Mucosa of stomach (tissue), 1 donor: ENCODE measurements at regions not wholly inside any gene's neighbourhood (a gene's known extent, or its start where the extent isn't known, plus 50 kb on each side); places are given as distances from the start of the nearest gene placed in this dataset.

Experiments
- H3K27me3 ChIP-seq: one replicate; pipeline ENCODE4 v1.7.0; 2013; ENCODE audit warnings: mild to moderate bottlenecking, low read length; ENCODE audit not compliant: control insufficient read depth, insufficient read depth
- H3K36me3 ChIP-seq: one replicate; pipeline ENCODE4 v1.7.0; 2013; ENCODE audit warnings: low read length; ENCODE audit not compliant: control insufficient read depth, insufficient read depth
- H3K4me1 ChIP-seq: one replicate; pipeline ENCODE4 v1.7.0; 2013; ENCODE audit warnings: mild to moderate bottlenecking, low read length; ENCODE audit not compliant: control insufficient read depth, insufficient read depth
- H3K4me3 ChIP-seq: one replicate; pipeline ENCODE4 v1.7.0; 2013; ENCODE audit warnings: low read length
- H3K9ac ChIP-seq: one replicate; pipeline ENCODE4 v1.7.0; 2013; ENCODE audit warnings: mild to moderate bottlenecking, low read length, moderate library complexity
- H3K9me3 ChIP-seq: one replicate; pipeline ENCODE4 v1.7.0; 2013; ENCODE audit warnings: mild to moderate bottlenecking, low read length, moderate library complexity; ENCODE audit not compliant: control insufficient read depth
- donor health status: Pancreatic carcinoma.

DNA sequence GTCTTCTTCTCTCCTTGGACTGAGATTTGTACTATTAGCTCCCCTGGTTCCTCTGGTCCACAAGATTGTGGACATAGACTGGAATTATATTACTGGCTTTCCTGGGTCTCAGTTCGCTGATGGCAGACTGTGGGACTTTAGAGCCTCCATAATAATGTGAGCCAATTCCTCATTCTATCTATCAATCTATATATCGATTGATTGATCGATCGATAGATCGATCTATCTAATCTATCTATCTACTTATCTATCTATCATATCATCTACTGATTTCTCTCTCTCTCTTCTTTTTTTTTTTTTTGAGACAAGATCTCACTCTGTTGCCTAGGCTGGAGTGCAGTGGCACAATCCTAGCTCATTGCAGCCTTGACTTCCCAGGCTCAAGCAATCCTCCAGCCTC is 51.5 kb upstream of the DDR1 start:
- H3K4me1 ChIP-seq = peaks cover 11% of the 10 kb centered on the region

DNA sequence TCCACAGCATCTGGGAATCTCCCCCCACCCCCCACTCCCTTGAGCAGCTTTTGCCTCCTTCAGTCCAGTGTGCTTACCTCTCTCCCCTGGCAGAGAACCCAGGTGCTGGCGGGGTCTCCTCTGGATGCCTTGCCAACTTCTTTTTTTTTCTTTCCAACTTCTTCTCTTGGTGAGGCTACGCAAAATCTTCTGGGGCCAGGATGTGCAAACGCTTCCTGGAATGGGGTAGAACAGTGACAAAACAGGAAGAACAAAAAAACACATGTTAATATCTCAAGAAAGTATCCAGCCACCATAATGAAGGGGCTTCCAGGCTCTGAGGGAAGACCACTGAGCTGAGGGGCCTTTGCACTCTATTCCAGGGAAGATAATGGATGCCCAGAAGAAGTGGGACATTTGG is 53.9 kb upstream of the DDR1 start:
- Histone ChIP-seq H3K9me3 (no peaks in the 10 kb centered on the region), H3K9ac (no peak overlapping the region), H3K4me3 (no peak overlapping the region), H3K27me3 (no peaks in the 10 kb centered on the region), H3K4me1 (peaks cover 23% of the 10 kb centered on the region), H3K36me3 (no peaks in the 10 kb centered on the region)

More for the DNA sequence above, 51.5 kb upstream of the DDR1 start:
- Histone ChIP-seq H3K4me3 (no peak overlapping the region), H3K9me3 (no peaks in the 10 kb centered on the region), H3K9ac (no peak overlapping the region), H3K36me3 (no peaks in the 10 kb centered on the region), H3K27me3 (no peaks in the 10 kb centered on the region)

DNA sequence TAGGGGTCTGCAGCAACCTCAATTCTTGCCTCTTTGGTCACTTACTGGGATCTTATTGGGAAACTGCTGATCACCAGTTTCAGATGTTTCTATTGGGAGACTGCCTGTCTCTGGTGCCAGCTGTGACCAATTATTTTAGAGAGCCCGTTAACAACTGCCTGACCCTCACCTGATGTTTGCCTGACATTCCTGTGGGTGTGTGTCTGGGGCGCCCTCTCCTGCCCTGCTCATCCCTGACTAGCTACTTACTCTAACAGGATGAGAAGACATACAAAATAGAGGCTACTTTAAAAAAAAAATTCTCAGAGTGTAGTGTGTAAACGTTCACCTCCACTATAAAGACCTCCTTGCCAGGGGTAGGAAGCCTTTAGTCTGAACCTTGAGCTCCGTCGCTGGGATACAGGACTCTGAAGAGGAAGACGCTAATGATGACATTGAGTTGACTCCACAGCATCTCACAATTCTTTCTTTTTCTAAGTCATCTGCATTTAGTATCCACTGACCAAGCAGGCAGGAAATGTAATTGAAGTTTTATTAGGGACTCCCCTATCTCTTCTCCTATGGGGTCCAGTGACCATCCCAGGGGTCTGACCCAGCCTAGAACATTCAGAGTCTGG is 54.6 kb upstream of the DDR1 start:
- Histone ChIP-seq H3K9me3 (no peaks in the 10 kb centered on the region), H3K27me3 (no peaks in the 10 kb centered on the region), H3K36me3 (no peaks in the 10 kb centered on the region), H3K4me3 (no peak overlapping the region), H3K9ac (no peak overlapping the region), H3K4me1 (peaks cover 23% of the 10 kb centered on the region)

- Histone ChIP-seq H3K4me3 (no peak overlapping the region), H3K27me3 (no peaks in the 10 kb centered on the region), H3K4me1 (peaks cover 28% of the 10 kb centered on the region), H3K9ac (peak overlapping the region; percentile 22), H3K9me3 (no peaks in the 10 kb centered on the region), H3K36me3 (no peaks in the 10 kb centered on the region)
Observed at GRCh38 chr6:30829033-30829432, 55.3 kb upstream of the DDR1 start.

- H3K36me3 ChIP-seq = no peaks in the 10 kb centered on the region
- peaks cover 33% of the 10 kb centered on the region for H3K4me1 ChIP-seq
- H3K9ac ChIP-seq = peak overlapping the region; percentile 22
- no peaks in the 10 kb centered on the region for H3K9me3 ChIP-seq
- no peaks in the 10 kb centered on the region for H3K27me3 ChIP-seq
- H3K4me3 ChIP-seq = no peak overlapping the region
Observed at GRCh38 chr6:30828027-30828962, 56.0 kb upstream of the DDR1 start.

GRCh38 chr6:30826961-30827342 is 57.4 kb upstream of the DDR1 start:
- Histone ChIP-seq H3K36me3 (no peaks in the 10 kb centered on the region), H3K27me3 (no peaks in the 10 kb centered on the region), H3K9me3 (no peaks in the 10 kb centered on the region), H3K9ac (peak overlapping the region; percentile 32), H3K4me3 (no peak overlapping the region), H3K4me1 (peaks cover 42% of the 10 kb centered on the region)

DNA sequence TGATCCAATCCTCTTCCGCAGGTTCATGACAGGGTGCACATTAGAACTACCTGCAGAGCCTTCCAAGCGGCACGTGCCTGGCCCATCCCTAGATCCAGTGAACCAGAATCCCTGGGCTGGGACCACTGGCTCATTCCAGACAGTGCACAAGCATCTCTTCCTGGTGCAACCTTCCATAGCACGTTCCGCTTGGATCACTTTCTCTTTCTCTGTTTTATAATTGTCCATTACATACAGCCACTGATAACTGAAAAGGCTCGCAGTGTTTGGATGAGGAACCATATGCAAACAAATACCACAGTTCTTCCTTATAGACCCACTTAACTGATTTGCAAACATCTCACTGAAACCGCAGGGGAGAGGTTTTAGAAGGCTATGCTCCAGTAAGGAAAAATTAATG is 59.6 kb upstream of the DDR1 start:
- no peaks in the 10 kb centered on the region for H3K36me3 ChIP-seq
- H3K9ac ChIP-seq = no peak overlapping the region
- H3K9me3 ChIP-seq = no peaks in the 10 kb centered on the region
- H3K27me3 ChIP-seq = no peaks in the 10 kb centered on the region
- H3K4me1 ChIP-seq = peaks cover 64% of the 10 kb centered on the region
- no peak overlapping the region for H3K4me3 ChIP-seq

DNA sequence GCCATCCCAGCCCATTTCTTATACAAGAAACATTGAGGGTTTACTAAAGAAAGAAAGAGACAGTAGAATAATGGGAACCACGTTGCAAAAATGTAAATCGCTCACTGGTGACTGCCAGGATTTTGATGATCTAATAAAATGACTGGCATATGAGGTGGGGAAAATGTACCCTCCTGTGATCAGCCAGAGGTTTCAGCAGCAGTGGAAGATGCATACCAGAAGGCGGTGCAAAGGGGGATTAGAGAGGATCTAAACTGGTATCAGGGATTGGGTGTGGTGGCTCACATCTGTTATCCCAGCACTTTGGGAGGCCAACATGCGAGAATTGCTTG is 60.8 kb upstream of the DDR1 start:
- Histone ChIP-seq H3K4me3 (no peak overlapping the region), H3K9me3 (no peaks in the 10 kb centered on the region), H3K36me3 (no peaks in the 10 kb centered on the region), H3K4me1 (peaks cover 66% of the 10 kb centered on the region), H3K9ac (no peak overlapping the region), H3K27me3 (no peaks in the 10 kb centered on the region)

DNA sequence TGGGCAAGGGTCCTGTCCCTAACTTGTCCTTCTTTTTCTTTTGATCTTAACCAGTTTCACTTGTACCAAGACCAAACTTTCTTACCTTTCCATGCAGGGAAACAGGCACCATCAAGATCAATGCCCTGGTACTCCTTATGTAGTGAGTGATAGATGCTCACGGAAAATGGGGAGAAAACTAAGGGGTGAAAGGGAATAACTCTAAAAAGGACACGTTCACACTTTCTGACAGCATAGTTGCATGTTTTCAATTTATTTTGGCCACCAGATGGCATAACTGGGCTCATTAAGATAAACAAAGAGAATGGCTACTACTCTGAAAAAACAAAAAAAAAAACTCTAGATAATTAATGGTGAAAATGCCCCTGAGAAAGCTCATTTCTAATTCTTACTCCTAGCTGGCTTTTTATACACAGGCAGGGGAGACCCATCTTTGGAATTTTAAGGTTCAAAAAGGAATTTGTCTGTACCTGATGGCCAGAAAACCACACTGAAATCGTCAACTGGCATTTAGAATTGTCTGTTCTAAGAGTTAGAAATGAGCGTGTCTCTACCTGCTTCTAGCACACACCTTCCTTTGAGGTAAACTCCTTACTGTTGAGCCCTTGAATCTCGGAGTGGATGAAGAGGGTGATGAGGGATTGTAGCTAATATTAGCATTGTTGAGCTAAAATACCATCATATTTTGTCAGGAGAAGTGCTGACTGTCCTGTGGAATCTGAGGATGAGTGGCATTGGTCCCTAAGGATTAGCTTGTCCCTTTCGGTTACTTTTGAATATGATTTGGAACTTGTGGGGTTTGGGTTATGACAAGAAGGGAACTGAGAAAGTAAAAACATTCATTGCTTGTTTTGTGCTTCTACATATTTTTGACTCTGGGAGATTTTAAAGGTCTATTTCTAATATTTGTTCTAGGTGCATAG is 62.2 kb upstream of the DDR1 start:
- no peaks in the 10 kb centered on the region for H3K36me3 ChIP-seq
- no peak overlapping the region for H3K9ac ChIP-seq
- no peak overlapping the region for H3K4me3 ChIP-seq
- H3K27me3 ChIP-seq = no peaks in the 10 kb centered on the region
- H3K9me3 ChIP-seq = no peaks in the 10 kb centered on the region
- H3K4me1 ChIP-seq = peaks cover 53% of the 10 kb centered on the region

GRCh38 chr6:30820193-30820592 is 64.1 kb upstream of the DDR1 start:
- Histone ChIP-seq H3K9me3 (no peaks in the 10 kb centered on the region), H3K27me3 (no peaks in the 10 kb centered on the region), H3K9ac (no peak overlapping the region), H3K4me1 (peaks cover 49% of the 10 kb centered on the region), H3K36me3 (no peaks in the 10 kb centered on the region), H3K4me3 (no peak overlapping the region)

GRCh38 chr6:30819297-30819917 is 64.9 kb upstream of the DDR1 start:
- Histone ChIP-seq H3K9me3 (no peaks in the 10 kb centered on the region), H3K27me3 (no peaks in the 10 kb centered on the region), H3K36me3 (no peaks in the 10 kb centered on the region), H3K4me1 (peaks cover 46% of the 10 kb centered on the region), H3K4me3 (no peak overlapping the region), H3K9ac (no peak overlapping the region)
